GM18505 (cell line): ENCODE measurements at regions not wholly inside any gene's neighbourhood (a gene's known extent, or its start where the extent isn't known, plus 50 kb on each side); places are given as distances from the start of the nearest gene placed in this dataset.

Experiments
- ATAC-seq: cut with Tn5 transposase; IDR thresholded peaks from one replicate; pipeline ENCODE4 v1.9.1; 2021; ENCODE audit not compliant: unreplicated experiment
- POLR2A ChIP-seq: IDR thresholded peaks from 4 replicates; pipeline ENCODE4 v1.6.1; 2011; ENCODE audit warnings: borderline replicate concordance; ENCODE audit not compliant: insufficient read depth, insufficient read length; ENCODE audit errors: extremely low read depth

DNA sequence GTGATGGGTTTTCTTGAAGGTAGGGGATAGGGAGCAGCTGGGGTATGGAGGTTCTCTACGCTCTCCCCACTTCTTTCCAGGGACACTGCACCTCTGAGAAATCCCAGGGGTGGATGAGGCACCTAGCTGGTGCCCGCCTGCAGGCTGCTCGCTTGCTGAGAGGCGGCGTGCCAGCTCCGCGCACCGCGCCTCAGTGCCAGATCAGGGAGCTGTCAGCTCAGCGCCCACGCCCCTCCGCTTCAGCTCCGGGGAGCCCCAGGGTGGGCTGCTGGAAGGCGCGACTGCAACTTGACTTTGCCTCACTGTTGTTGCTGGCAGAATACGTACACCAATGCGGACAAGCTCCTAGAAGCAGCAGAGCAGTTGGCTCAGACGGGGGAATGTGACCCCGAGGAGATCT, 345.7 kb upstream of the UMPS start:
- TF ChIP-seq POLR2A, result no peak
- no peak for ATAC-seq

- no peak for ATAC-seq
- no peak for TF ChIP-seq POLR2A
These were observed 344.3 kb upstream of the UMPS start for GRCh38 chr3:124385996-124386395.

DNA sequence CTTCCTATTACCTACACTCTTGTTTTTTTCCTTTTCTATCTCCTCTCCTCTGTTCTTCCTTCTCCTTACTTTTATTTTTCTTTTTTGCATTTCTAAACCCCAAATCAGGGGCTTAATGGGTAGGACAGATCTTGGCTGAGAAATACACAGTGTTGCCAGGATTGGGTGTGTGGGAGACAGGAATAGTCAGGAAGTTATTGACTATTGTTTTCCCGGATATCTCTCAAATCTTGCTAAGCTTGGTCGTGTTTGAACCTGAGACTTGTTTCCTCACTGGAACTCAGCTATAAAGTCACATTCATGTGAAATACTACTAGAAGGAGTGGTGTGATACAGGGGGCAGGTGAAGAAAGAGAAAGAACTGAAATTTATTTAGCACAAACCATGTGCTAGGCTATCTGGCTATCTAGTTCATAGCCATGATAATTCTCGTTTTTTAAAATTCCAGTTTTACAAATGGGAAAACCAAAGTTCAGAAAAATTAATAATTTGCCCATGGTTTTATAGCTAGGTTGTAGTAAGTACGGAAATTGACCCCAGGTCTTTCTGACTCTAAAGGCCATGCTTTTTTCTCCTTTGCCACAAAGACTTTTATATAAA, 343.2 kb upstream of the UMPS start:
- TF ChIP-seq POLR2A, result no peak
- ATAC-seq, result no peak

DNA sequence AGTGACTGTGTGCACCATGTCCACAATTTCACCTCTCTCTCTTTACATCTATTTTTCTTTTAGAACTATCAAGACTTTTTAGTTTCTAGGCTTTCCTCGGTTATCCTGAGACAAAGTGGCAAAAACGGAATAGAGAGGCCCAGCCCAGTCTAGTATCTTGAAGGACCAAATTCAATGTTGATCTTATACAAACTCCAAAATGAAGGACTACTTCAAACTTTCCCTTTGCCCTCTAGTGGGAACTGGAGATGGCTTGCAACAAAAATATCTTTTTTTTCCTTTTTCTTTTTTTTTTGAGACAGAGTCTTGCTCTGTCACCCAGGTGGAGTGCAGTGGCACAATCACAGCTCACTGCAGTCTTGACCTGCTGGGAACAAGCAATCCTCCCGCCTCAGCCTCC, 338.5 kb upstream of the UMPS start:
- no peak for ATAC-seq
- TF ChIP-seq POLR2A, result no peak

- no peak for ATAC-seq
- no peak for TF ChIP-seq POLR2A
These were observed 336.9 kb upstream of the UMPS start for GRCh38 chr3:124393340-124393739.

GRCh38 chr3:124395162-124395561, 335.1 kb upstream of the UMPS start:
- no peak for ATAC-seq
- no peak for TF ChIP-seq POLR2A

DNA sequence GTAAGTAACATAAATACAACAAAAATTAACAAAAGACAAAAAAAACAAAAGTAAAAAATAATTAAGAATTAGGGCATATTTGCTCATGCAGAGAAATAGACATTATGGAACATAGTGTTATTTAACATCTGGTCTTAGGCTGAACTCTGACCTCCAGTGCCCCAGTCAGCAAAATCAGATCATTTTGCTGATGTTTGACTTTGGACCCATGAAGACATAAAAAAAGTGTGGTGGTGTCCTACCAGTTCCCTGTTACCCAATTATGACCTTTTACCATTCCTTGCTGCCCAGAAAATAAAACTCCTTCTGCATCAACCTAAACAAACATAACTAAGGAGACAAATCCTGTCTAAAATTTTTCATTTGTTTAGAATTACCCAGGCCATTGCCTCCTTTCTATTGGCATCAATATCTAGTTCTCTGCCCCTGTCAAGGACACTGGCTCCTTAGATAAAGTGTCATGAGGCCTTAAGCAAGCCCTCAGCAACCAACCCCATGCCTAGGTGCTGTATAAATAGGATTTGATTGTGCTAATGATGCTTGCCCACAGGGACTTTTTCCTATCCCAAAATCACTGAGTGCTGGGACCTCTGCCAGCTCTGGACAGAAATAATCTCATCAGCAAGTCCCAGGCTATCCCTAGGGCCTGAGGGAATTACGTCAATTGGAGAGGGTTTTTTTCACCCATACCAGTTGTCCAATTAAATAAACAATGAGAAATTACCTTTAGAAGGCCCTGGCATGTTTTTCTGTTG, 334.5 kb upstream of the UMPS start:
- ATAC-seq, result no peak
- no peak for TF ChIP-seq POLR2A

DNA sequence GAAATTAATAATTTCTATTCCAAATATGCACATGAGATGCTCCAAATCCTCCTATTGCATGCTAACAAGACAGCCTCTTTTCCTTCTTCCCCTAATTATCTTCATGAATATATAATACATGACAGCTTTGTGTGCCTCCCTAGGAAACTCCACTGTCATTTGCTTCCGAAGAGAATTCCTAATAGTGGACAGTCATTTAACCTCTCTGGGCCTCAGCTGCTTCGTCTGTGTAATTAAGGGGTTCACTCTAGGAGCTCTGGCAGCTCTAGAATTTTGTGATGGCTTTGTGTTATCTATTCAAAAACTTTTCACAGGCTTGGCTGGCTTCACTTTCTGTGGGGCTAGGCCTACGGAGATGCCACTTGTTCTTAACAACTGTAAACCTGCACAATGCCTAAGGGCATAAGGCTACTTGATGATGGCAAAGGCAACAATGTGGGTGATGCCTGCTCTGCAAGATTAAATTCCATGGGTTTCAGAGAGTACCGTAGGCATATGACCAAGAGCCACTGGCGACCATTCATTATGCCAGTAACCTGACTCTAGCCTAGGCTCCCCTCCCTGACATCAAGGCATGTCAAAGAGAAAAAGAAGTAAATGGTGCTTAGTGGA, 333.8 kb upstream of the UMPS start:
- no peak for ATAC-seq
- TF ChIP-seq POLR2A, result no peak

GRCh38 chr3:124397088-124397487, 333.2 kb upstream of the UMPS start:
- TF ChIP-seq POLR2A, result no peak
- ATAC-seq, result no peak

DNA sequence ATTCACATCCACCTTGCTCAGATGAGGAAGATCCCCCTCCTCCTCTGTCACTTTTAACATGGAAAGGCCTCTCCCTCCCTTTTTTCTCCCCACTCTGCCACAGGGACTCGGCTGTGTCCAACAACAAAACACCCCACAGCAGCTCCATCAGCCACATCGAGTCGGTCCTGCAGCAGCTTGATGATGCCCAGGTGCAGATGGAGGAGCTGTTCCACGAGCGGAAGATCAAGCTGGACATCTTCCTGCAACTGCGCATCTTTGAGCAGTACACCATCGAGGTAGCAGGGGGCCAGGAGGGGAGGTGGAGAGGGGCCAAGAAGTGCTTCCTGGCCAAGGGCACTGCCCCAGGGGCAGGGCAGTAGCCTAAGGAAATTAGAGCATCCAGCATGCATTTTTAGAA, 331.7 kb upstream of the UMPS start:
- ATAC-seq, result no peak
- no peak for TF ChIP-seq POLR2A

DNA sequence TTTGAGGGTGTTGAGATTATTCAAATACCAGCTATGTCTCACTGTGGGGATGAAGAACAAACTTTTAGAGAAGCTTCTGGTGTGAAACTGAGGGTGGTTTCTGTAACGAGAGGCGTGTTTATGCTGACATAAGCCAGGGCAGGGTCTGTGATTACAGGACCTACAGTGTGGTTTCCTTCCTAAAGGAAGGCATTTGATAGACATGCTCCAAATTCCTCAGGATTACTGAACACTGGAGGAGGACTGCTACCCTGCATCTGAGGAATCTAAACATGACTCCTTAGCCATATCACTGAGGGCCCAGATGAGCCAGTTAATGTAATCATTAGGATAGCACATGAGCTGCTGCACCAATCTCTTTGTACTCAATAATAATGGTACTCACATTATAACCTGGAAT, 328.4 kb upstream of the UMPS start:
- no peak for ATAC-seq
- no peak for TF ChIP-seq POLR2A

DNA sequence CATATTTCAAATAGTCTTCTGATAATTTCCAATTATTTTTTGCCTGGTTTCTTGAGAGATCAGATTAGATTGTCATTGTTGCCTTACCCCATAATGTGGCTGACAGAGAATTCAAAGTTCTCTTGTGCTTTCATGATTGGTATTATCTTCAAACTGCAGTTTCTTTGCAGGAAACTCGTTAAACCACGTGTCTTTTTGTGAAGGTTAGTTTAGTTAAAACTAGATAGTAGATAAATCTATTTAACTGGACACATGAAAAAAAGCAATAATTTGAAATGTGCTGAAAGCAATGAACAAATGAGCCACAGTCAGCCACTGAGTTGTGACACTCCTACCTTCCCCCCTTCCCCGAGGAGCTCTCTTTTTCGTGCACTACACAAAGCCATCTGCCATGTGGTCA, 327.5 kb upstream of the UMPS start:
- ATAC-seq, result no peak
- TF ChIP-seq POLR2A, result no peak

- ATAC-seq, result no peak
- TF ChIP-seq POLR2A, result no peak
These were observed 325.6 kb upstream of the UMPS start for GRCh38 chr3:124404621-124405020.

- ATAC-seq, result no peak
- no peak for TF ChIP-seq POLR2A
These were observed 323.0 kb upstream of the UMPS start for GRCh38 chr3:124407260-124407659.

DNA sequence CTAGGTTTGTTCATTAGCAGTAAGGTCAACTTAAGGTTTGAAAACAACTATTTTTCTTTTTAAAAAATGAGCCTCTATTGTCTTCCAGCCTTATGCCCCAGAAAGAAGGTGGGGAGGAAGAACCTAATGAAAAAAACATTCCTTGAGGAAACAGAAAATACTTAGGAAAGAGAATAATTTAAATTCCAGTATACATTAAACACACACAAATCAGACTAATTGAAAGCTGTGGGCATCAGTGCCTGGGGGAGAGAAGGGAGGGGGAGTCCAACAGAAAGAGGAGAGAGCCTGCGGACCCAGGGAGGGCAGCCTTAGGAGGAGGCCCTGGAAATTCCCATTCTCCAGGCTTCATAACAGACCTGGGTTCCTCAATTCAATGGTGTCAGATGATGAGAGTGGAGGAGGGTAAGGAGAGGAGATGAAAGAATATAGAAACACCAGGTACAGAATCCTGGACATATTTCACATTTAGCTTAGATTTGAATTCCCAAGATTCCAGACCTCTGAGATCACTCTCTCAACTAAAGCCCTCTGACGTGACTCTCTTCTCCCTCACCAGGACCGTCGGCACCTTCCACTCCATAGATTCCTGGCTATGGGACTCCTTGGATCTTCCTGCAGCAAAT, 320.5 kb upstream of the UMPS start:
- ATAC-seq, result no peak
- no peak for TF ChIP-seq POLR2A

- no peak for TF ChIP-seq POLR2A
- ATAC-seq, result no peak
These were observed 319.8 kb upstream of the UMPS start for GRCh38 chr3:124410471-124410870.
